Lower leg skin (tissue), 4 donors: ENCODE measurements at regions not wholly inside any gene's neighbourhood (a gene's known extent, or its start where the extent isn't known, plus 50 kb on each side); places are given as distances from the start of the nearest gene placed in this dataset.

Source experiments
- DNase-seq, 2 donors: peaks; one replicate each; pipeline ENCODE4 v3.0.0-alpha.2; 2019; ENCODE audit warnings: low spot score in 2 of 2
- H3K4me3 ChIP-seq: fragments of 200-600 bp; sonication (generic); 2 replicates; pipeline ENCODE4 v1.5.1; 2017; ENCODE audit warnings: mild to moderate bottlenecking, low read depth; ENCODE audit not compliant: poor library complexity, severe bottlenecking
- CTCF ChIP-seq, 3 donors: fragments of 450-650 bp; IDR thresholded peaks; one replicate each; pipeline ENCODE4 v1.5.1; 2016; ENCODE audit warnings: antibody characterized with exemption in 3 of 3, mild to moderate bottlenecking in 3 of 3, moderate library complexity in 2 of 3
- POLR2A ChIP-seq, 2 donors: fragments of 450-650 bp; IDR thresholded peaks; one replicate each; pipeline ENCODE4 v1.6.1; 2016 to 2017; ENCODE audit warnings: antibody characterized with exemption in 2 of 2, mild to moderate bottlenecking in 1 of 2, moderate library complexity in 1 of 2
- WGBS, 2 donors: methylation state at CpG; one replicate each; pipeline ENCODE4 v1.1.5; 2018; 5-methylcytosine and 5-hydroxymethylcytosine counted together
- intact Hi-C: fragments of 100-400 bp; cut with DNase I; formaldehyde crosslinking; loops from one replicate; pipeline ENCODE4 v1.15.0; 2023; ENCODE audit warnings: low total_unique reads

GRCh38 chr6:15990179-15990578 is 138.7 kb upstream of the MYLIP start:
- no peak overlapping the region for H3K4me3 ChIP-seq
- intact Hi-C loops: no loop called here
- no peak for TF ChIP-seq CTCF (IDR thresholded peaks at IDR 0.05)
- TF ChIP-seq POLR2A (IDR thresholded peaks at IDR 0.05): no peak
- DNase-seq: no peak
- WGBS, 2 donors: 93 to 94% methylated on average over 2 of the region's 2 CpGs

- WGBS, 2 donors: 91 to 92% methylated on average over 2 of the region's 2 CpGs
- DNase-seq: no peak
- intact Hi-C loops: no loop called here
- H3K4me3 ChIP-seq: no peak overlapping the region
- no peak for TF ChIP-seq CTCF (IDR thresholded peaks at IDR 0.05)
- no peak for TF ChIP-seq POLR2A (IDR thresholded peaks at IDR 0.05)
Observed at GRCh38 chr6:15989397-15989796, 139.5 kb upstream of the MYLIP start.

GRCh38 chr6:15987569-15987968 is 141.3 kb upstream of the MYLIP start:
- TF ChIP-seq POLR2A (IDR thresholded peaks at IDR 0.05) (no peak), CTCF (IDR thresholded peaks at IDR 0.05) (no peak)
- DNase-seq: peak in 1 of 2 donors; percentile 25
- WGBS, 2 donors: 65 to 77% methylated on average over 6 of the region's 6 CpGs
- no peak overlapping the region for H3K4me3 ChIP-seq
- intact Hi-C loops: no loop called here

GRCh38 chr6:15986027-15986629 is 142.8 kb upstream of the MYLIP start:
- no peak for TF ChIP-seq CTCF (IDR thresholded peaks at IDR 0.05)
- no peak for TF ChIP-seq POLR2A (IDR thresholded peaks at IDR 0.05)
- WGBS, 2 donors: 83% methylated on average over 5 of the region's 5 CpGs
- intact Hi-C loops: no loop called here
- peak in 1 of 2 donors; percentile 40 for DNase-seq
- H3K4me3 ChIP-seq: no peak overlapping the region

GRCh38 chr6:15985379-15985959 is 143.4 kb upstream of the MYLIP start:
- 84 to 86% methylated on average over 3 of the region's 3 CpGs for WGBS, 2 donors
- H3K4me3 ChIP-seq: no peak overlapping the region
- intact Hi-C loops: no loop called here
- TF ChIP-seq POLR2A (IDR thresholded peaks at IDR 0.05) (no peak), CTCF (IDR thresholded peaks at IDR 0.05) (no peak)
- no peak for DNase-seq

GRCh38 chr6:15981956-15982355 is 146.9 kb upstream of the MYLIP start:
- no peak overlapping the region for H3K4me3 ChIP-seq
- intact Hi-C loops: no loop called here
- peak in 1 of 2 donors; percentile 53 for DNase-seq
- no peak for TF ChIP-seq CTCF (IDR thresholded peaks at IDR 0.05)
- TF ChIP-seq POLR2A (IDR thresholded peaks at IDR 0.05): no peak
- WGBS, 2 donors: 95 to 98% methylated on average over 9 of the region's 9 CpGs
